ENCODE measurements at regions not wholly inside any gene's neighbourhood (a gene's known extent, or its start where the extent isn't known, plus 50 kb on each side); places are given as distances from the start of the nearest gene placed in this dataset.
"Not testable (repeated sequence)": the region's sequence is repeated elsewhere in the genome, so short reads cannot be mapped to it uniquely, and the experiment has no call there.

DNA sequence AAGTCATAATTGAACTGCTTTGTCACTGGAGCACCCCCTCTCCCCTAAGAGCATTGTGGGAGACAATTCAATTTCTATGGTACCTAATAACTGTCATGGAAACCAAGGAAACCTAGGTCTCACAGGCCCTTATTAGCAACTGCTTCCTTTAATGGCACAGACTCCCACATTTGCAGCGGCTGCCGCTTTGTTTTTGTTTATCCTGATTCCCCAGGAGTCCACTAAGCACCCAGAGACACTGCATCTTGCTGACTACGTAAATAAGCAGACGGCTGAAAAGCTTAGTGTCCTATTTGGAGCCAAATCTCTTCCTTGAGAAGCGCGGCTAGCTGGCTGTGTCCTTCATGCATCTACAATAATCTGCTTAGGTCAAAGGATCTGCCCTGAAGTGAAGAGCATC is 494.4 kb downstream of the TMA16 start:
- no peak for DNase-seq

DNA sequence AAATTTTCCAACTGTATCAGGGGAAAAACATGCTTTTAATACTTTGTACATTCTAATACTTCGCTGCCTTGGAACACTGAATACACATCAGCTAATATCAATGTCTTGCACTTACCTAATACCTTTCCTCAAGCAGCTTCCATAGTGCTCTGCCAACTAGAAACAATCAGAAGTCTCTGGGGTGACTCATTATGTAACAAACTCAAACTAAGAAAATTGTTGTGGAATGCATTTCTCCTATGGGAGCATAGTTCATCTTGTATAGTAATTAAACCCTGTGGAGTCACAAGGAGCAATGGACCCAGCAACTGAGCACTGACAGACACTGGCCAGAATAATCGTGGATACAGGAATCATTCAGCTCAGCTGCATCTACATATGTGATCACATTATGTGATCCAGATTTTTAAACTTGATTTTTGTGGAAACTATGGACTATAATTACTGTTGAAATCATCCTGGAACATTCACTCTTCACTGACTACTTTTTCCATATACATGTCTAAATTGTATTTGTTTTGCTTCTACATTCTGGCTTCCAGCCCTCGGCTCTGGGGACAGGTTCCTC is 496.9 kb downstream of the TMA16 start:
- no peak for DNase-seq

DNA sequence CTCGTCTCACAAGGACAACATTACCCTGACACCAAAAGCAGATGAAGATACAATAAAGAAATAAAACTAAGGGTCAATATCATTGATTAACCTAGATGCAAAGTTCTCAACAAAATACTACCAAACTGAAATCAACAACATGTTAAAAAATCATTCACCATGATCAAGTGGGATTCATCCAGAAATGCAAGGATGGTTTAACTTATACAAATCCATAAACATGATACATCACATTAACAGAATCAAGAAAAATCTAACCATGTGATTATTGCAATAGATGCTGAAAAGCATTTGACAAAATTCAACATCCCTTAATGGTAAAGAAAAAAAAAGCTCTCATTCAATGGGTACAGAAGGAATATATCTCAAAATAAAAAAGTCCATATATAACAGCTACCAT is 514.9 kb downstream of the TMA16 start:
- no peak for DNase-seq

DNA sequence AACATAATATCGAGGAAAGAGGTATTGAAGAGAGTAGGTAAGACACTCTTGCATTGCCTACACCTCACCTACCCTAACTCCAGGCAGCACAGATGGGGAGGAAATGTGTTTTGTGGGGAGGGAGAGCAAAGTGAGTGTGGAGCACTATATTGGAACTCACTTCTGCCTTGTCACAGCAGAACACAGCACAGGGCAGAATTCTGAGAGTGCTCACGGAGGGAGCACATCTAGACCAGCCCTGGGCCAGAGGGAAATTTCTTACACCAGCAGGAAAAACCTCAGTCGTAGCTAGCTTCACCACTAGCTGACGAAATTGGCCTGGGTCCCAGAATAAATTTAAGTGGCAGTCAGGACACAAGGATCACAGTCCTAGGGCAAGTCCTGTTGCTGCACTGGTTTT is 517.3 kb downstream of the TMA16 start:
- no peak for DNase-seq

DNA sequence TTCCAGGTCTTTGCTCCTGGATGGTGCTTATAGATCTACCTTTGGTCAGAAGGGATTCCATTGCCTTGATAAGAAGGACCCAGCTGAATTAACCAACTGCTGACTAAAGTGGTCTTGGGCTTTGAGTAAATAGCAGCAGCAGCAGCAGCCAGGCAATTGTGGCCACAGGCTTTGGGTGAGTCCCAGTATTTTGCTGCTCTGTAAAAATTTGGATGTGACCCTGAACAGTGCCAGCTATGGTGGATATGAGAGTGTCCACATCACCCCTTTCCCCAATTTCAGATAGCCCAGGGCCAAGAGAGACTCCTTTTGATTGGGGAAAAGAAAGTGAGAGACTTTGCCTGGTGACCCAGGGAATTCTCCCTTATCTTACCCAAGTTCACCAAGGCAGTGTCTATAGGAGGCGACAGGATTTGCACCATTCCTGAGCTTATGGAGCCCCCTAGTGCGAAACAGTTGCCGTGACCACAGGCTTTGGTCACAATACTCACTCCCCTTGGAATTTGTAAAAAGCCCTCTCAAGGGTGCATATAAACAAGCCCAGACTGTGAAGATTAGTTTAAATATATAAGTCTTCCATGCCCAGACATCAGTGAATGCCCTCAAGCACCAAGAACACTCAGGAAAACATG is 518.0 kb downstream of the TMA16 start:
- no peak for DNase-seq

DNA sequence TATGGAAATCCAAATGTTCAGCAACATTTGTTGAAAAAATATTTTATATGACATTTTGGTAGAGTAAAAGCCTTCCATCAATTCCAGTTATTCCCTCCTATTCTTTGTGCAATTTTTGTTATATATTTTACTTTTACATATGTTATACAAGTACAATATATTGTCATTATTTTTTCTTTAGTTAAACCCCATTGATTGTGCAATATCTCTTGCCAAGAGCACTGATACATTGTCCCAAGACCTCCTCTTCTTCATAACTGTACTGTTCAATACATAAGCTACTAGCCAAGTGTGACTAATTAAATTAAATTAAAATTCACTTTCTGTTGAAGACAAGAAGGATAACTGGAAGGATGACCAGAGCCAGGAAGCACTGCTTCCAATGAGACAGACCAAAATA is 527.5 kb downstream of the TMA16 start:
- no peak for DNase-seq

DNA sequence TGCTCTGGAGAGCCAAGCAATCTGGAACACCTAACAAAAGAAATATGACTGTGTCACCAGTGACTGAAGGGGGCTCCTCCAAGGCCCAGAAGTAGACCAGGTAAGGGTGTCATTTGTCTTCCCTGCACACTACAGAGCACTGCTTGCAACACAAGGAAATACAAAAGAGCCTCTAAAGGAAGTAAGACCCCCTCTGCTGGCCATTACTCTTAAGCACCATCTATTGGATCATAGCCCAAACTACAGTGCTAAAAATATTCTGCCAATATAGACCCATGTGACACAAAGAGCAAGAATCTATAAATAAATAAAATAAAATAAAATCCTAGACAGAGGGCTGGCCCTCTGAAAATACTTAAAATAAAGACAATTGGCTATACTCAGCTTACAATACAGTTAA is 528.7 kb downstream of the TMA16 start:
- no peak for DNase-seq

DNA sequence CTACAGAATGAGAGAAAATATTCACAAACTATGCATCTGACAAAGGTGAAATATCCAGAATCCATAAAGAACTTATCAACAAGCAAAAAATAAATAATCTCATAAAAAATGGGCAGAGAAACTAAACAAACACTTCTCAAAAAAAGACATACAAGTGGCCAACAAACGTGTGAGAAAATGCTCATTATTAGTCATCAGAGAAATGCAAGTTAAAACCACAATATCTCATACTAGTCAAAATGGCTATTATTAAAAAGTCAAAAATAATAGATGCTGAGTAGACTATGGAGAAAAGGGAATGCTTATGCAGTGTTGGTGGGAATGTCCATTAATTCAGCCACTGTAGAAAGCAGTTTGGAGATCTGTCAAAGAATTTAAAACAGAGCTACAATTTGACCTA is 533.3 kb downstream of the TMA16 start:
- DNase-seq: no peak

DNA sequence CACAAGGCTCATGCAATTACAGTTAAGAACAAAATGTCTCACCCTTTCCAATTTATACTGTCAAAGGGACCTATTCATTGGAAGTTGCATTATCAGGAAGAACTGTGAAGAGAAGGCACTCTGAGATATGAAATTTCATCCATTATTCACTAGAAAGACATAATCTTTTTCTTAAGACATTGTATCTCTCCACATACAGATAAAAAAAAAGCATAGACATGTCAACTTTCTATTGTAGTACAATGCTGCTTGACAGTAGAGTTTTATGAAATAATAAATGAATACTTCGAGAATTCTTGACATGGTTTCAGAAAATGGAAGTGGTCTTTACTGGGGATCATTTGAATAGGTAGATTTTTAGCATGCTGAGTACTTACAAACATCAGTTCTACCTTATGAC is 545.0 kb downstream of the TMA16 start:
- no peak for DNase-seq

DNA sequence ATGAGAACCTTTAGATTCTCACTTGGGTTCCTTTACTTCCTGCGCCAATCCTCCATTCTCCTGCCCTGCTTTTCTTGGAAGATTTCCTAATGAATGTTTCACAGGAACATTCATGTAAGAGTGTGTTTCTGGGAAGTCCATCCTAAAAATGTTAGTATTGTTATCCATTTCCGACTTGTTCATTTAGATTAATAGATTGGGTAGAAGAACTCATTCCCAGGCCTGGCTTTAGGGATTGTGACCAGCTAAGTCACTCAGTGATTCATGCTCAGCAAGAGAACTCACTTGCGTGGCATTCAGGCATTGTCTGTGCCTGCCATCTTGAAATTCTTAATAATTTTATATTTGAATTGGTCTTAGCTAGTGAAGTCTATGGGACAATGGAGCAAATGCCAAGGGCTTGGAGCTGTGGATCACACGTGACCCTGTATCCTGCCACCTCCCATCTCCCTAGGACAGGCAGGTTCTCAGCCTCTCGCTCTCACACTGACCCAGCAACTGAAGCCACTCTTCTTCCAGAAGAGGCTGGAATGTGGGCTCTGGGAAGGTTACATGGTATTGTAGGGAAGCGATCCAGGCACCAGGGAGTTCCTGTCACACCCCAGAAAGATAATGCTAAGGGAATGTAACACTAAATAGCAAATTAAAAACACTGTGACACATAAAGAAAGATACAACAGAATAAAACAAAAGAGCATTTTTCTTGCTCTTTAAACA is 562.1 kb downstream of the TMA16 start:
- DNase-seq: no peak

DNA sequence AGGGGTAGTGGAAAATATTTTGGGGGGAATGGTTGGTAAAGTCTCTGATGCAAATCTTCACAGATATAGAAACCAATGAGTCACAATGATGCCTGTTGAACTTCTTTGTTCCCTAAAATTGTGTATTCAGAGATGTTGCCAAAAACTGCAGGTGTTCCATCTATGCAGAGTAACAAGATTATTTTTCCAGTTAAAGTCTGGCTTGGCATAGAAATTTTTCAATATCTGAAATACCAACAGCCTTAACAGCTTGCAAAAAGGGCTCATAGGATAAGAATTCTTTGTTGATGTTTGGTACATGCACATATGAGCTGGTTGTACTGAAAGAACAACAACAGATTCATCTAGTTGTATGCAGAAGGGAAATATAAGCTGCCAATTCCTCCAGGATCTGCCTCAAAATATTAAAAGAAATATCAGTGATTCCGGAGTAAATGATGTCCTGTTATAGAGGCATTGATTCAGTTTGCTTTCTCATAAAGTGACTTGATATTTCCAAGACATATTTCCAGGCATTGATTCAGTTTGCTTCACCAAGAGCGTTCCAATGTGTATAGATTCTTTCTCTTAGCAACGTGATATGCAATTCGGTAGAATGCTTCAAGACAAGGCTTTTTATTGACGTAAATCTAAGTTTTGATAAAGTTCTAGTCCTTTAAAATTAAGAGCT is 564.4 kb downstream of the TMA16 start:
- DNase-seq: no peak

DNA sequence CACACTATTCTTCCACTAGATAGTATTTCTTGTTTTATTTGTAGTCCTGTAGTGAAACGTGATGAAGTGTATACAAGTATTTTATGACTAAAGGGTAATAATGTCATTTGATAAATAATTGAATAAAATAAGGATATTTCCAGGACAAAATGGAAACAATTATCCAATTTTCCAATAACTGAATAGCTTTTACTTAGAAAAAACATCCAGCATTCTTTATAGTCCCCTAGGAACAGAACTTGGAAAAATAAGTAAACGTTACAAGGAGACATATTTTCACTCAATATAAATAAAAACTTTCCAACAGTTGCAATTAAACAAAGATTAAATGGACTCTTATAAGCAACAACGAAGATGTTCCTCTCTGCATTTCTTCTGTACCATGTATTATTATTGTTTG is 566.0 kb downstream of the TMA16 start:
- DNase-seq: no peak

DNA sequence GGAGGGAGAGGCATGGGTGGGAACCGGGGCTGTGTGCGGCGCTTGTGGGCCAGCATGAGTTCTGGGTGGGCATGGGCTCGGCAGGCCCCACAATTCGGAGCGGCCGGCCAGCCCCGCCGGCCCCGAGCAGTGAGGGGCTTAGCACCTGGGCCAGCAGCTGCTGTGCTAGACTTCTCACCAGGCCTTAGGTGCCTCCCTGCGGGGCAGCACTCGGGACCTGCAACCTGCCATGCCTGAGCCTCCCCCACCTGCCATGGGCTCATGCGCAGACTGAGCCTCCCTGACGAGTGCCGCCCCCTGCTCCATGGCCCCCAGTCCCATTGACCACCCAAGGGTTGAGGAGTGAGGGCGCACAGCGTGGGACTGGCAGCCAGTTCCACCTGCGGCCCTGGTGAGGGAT is 573.9 kb downstream of the TMA16 start:
- DNase-seq: no peak

DNA sequence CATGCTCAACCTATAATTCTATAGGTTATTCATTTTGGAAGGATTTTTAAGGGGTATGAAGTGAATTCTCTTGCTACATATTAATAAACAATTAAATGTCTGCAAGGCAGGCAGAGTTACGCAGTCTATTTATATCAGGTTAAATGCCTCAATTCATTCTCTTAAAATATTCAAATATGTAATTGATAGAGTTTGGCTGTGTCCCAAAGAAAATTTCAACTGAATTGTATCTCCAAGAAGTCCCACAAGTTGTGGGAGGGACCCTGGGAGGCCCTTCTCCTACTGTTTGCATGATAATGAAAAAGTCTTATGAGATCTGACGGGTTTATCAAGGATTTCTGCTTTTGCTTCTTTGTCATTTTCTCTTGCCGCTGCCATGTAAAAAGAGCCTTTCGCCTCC is 576.1 kb downstream of the TMA16 start:
- no peak for DNase-seq

DNA sequence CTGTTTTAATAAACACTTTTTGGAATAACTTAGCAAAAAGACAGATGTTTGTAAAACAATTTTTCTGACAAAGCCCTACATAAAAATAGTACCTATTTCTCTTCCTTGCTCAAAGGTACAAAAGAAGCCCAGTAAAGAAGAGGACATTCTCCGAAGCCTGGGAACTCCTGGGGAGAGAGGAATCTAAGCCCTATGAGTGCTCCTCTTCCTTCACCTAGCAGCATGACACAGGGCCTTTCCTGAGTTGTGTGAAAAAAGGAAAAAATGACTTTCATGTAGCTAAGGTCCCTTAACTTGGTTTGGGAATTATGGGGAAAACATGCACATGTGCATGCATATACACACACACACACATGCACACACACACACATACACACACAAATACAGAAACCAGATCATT is 586.9 kb downstream of the TMA16 start:
- no peak for DNase-seq

DNA sequence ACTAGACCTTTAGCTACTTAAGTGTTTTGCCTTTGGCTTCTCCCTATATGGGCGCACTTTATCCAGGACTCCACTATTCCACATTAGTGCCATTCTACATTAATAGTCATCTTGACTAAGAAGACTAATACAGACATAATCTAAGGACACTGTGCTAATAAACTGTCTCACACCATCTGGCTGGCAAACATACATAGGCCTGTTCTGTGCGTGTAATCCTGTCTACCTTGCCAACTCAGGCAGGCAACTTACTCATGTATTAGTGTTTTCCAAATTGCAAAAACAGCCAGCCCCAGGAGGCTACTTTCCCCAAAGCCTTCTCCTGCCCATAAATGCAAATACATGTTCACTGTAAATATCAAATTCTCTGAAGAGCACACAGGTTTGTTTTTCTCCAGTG is 587.3 kb downstream of the TMA16 start:
- no peak for DNase-seq

DNA sequence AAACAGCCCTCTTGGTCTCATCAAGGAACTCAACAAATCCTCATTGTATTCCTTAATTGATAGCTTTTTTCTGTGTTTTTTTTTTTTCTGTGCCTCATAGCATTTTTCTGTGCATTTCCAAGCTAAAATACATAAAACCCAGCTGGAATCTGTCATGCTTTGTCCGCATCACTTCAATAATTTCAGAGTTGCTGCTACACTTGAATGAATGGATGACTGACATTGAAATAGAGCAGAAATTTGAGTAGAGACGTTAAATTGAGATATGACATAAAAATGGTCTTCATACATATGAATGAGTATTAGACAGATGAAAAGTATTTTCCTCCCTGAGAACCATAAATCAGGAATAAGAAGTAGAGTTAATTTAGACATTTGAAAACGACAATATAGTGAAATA is 593.2 kb downstream of the TMA16 start:
- no peak for DNase-seq

DNA sequence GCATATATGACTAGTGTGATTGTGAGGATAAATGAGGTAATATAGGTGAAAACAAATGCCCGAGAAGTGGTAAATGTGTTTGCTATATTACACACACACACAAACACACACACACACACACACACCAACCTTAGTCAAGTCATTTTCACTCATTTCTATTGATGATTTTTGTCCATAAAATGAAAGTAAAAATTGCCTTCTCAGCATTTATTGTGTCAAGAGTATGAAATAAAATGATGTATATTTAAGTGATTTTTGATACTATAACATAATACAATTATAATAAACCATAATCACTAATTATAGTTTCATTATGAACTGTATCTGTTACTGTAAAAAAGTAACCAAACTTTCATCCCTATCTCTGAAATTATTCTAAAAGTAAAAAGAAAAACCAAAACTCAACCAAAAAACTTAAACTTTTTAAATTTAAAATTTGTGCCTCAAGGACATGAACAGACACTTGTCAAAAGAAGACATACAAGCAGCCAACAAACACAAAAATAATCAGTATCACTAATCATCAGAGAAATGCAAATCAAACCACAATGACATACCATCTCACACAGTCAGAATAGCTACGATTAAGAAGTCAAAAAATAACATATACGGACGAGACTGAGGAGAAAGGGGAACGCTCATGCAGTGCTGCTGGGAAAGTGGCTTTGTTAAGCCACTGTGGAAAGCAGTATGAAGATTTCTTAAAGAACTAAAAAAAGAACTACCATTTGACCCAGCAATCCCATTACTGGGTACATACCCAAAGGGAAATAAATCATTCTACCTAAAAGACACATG is 601.0 kb downstream of the TMA16 start:
- no peak for DNase-seq

DNA sequence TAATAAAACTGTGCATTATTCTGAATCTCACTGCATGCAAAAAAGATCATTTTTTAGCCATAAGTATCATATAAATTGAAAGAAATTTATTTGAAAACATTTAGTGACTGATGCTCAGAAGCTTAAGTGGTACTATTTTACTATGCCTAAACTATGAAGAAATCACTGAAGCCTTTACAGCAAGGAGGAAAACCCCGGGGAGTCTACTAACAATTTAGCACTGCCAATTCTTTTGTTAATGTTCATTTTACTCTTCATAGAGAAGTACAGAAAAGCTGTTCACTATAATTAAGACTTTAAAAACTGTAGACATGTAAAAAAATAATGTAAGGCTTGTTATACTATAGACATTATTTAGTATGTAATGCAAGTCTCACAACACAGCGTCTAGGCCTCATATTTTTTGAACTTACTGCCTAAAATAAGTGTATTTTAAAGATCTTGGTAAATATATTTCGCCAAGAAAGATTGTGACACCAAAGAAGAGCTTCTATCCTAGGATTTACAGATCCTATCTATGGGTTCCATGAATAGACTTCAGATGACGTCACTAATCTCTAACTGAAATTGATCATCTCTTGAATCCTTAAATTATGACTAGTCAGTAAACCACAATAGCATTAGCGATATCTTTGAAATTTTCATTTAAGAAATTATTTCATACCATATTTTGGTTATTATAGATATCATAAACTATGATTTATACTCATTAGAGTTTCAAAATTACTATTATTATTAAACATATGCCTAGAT is 602.5 kb downstream of the TMA16 start:
- no peak for DNase-seq

DNA sequence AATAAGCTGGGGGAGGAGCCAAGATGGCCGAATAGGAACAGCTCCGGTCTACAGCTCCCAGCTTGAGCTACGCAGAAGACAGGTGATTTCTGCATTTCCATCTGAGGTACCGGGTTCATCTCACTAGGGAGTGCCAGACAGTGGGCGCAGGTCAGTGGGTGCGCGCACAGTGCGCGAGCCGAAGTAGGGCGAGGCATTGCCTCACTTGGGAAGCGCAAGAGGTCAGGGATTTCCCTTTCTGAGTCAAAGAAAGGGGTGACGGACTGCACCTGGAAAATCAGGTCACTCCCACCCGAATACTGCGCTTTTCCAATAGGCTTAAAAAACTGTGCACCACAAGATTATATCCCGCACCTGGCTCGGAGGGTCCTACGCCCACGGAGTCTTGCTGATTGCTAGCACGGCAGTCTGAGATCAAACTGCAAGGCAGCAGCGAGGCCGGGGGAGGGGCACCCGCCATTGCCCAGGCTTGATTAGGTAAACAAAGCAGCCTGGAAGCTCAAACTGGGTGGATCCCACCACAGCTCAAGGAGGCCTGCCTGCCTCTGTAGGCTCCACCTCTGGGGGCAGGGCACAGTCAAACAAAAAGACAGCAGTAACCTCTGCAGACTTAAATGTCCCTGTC is 606.4 kb downstream of the TMA16 start:
- DNase-seq: not testable (repeated sequence)

DNA sequence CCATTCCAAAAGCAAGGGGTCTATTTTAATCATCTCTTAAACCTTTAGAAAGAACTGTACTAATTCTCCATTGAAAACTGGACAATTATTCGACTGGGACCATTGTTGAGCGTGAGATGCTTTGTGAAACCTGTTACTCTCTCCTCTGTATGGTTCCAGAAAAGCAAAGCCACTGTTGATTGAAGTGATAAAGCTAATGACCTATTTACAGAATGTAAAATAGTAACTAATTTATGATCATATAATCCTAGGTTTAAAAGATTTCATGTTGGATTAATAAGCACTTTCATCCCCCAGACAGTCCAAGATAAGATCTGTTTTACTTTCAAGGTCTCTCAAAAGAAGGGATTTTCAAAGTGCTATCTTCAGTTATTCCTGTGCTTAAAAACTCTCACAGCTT is 614.5 kb downstream of the TMA16 start:
- no peak for DNase-seq

DNA sequence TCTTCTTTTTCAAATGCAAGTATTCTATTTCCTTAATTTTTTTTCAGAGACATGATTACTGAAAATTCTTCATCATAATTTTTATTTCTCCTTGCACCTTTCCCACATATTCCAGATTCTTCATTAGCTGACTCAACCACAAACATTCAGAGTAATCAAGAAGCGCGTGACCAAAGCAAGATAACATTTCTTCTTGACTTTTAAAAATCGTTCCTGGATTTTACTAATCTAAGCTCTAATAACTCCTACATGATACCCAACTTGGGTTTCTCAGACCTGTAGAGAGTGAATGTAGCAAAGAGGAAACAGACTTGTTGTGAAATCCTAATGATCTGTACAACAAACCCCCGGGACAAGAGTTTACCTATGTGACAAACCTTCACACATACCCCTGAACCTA is 615.0 kb downstream of the TMA16 start:
- no peak for DNase-seq
